ENCODE measurements at regions not wholly inside any gene's neighbourhood (a gene's known extent, or its start where the extent isn't known, plus 50 kb on each side); places are given as distances from the start of the nearest gene placed in this dataset.
A peak's percentile ranks its signal among the peaks of the same experiment; 100 is the strongest.

DNA sequence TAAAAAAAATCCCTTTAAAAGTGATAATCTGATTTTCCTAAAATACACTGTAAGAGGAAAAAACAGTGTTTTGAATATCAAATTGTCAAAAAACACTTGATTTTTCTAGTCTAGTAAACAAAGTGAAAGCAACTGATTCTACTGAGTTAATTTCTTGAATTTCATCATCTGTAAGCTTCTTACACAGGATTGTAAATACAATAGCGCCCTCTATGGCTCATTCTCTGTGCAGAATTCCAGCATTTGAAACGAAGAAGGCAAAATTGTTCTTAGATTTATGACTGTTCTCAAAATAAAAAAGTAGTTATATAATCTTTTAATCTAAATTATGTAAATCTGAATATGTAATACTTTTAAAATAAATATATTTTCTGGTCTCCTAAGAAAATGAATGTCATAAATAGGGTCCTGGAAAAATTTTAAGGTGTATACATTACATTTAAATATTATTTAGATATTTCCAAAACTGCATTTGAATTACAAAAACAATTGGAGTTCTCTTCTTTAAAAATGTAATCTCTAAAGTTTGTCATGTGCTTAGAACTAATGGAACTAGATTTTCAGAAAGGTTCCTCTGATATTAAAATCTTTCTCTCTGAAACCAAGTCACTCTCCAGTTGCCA, 176.9 kb upstream of the MC4R start (continued):
- TF ChIP-seq, protein P1, sequence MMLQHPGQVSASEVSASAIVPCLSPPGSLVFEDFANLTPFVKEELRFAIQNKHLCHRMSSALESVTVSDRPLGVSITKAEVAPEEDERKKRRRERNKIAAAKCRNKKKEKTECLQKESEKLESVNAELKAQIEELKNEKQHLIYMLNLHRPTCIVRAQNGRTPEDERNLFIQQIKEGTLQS (IDR thresholded peaks at IDR 0.05), result peak; percentile 76
- TF ChIP-seq, protein P1 (CRISPR knock-in tag; conservative IDR thresholded peaks at IDR 0.05), result no peak
- TF ChIP-seq, protein P2, sequence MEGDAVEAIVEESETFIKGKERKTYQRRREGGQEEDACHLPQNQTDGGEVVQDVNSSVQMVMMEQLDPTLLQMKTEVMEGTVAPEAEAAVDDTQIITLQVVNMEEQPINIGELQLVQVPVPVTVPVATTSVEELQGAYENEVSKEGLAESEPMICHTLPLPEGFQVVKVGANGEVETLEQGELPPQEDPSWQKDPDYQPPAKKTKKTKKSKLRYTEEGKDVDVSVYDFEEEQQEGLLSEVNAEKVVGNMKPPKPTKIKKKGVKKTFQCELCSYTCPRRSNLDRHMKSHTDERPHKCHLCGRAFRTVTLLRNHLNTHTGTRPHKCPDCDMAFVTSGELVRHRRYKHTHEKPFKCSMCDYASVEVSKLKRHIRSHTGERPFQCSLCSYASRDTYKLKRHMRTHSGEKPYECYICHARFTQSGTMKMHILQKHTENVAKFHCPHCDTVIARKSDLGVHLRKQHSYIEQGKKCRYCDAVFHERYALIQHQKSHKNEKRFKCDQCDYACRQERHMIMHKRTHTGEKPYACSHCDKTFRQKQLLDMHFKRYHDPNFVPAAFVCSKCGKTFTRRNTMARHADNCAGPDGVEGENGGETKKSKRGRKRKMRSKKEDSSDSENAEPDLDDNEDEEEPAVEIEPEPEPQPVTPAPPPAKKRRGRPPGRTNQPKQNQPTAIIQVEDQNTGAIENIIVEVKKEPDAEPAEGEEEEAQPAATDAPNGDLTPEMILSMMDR (IDR thresholded peaks at IDR 0.05 in 2 of 3, conservative IDR thresholded peaks at IDR 0.05 in 1 of 3; ENCODE audit: insufficient read depth in 2 of 3, low read depth in 1 of 3, low read length in 3 of 3), result peak in 2 of 3 experiments; percentile 27 to 61; a peak in 3 of 6 replicates
- TF ChIP-seq ZFP30 (CRISPR knock-in tag; IDR thresholded peaks at IDR 0.05; ENCODE audit: borderline replicate concordance), result no peak
- peak; percentile 67 for TF ChIP-seq CEBPB (tag; IDR thresholded peaks at IDR 0.05)
- TF ChIP-seq, protein P3, sequence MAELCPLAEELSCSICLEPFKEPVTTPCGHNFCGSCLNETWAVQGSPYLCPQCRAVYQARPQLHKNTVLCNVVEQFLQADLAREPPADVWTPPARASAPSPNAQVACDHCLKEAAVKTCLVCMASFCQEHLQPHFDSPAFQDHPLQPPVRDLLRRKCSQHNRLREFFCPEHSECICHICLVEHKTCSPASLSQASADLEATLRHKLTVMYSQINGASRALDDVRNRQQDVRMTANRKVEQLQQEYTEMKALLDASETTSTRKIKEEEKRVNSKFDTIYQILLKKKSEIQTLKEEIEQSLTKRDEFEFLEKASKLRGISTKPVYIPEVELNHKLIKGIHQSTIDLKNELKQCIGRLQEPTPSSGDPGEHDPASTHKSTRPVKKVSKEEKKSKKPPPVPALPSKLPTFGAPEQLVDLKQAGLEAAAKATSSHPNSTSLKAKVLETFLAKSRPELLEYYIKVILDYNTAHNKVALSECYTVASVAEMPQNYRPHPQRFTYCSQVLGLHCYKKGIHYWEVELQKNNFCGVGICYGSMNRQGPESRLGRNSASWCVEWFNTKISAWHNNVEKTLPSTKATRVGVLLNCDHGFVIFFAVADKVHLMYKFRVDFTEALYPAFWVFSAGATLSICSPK (IDR thresholded peaks at IDR 0.05; ENCODE audit: borderline replicate concordance), result no peak
- TF ChIP-seq, protein P4, sequence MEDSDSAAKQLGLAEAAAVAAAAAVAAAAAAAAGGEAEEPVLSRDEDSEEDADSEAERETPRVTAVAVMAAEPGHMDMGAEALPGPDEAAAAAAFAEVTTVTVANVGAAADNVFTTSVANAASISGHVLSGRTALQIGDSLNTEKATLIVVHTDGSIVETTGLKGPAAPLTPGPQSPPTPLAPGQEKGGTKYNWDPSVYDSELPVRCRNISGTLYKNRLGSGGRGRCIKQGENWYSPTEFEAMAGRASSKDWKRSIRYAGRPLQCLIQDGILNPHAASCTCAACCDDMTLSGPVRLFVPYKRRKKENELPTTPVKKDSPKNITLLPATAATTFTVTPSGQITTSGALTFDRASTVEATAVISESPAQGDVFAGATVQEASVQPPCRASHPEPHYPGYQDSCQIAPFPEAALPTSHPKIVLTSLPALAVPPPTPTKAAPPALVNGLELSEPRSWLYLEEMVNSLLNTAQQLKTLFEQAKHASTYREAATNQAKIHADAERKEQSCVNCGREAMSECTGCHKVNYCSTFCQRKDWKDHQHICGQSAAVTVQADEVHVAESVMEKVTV (CRISPR knock-in tag; IDR thresholded peaks at IDR 0.05), result peak; percentile 53; the same call in 1 of the 2 replicates
- TF ChIP-seq, protein P5, sequence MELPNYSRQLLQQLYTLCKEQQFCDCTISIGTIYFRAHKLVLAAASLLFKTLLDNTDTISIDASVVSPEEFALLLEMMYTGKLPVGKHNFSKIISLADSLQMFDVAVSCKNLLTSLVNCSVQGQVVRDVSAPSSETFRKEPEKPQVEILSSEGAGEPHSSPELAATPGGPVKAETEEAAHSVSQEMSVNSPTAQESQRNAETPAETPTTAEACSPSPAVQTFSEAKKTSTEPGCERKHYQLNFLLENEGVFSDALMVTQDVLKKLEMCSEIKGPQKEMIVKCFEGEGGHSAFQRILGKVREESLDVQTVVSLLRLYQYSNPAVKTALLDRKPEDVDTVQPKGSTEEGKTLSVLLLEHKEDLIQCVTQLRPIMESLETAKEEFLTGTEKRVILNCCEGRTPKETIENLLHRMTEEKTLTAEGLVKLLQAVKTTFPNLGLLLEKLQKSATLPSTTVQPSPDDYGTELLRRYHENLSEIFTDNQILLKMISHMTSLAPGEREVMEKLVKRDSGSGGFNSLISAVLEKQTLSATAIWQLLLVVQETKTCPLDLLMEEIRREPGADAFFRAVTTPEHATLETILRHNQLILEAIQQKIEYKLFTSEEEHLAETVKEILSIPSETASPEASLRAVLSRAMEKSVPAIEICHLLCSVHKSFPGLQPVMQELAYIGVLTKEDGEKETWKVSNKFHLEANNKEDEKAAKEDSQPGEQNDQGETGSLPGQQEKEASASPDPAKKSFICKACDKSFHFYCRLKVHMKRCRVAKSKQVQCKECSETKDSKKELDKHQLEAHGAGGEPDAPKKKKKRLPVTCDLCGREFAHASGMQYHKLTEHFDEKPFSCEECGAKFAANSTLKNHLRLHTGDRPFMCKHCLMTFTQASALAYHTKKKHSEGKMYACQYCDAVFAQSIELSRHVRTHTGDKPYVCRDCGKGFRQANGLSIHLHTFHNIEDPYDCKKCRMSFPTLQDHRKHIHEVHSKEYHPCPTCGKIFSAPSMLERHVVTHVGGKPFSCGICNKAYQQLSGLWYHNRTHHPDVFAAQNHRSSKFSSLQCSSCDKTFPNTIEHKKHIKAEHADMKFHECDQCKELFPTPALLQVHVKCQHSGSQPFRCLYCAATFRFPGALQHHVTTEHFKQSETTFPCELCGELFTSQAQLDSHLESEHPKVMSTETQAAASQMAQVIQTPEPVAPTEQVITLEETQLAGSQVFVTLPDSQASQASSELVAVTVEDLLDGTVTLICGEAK (IDR thresholded peaks at IDR 0.05), result no peak
- TF ChIP-seq, protein P5 (CRISPR knock-in tag; IDR thresholded peaks at IDR 0.05), result no peak
- TF ChIP-seq, protein P6, sequence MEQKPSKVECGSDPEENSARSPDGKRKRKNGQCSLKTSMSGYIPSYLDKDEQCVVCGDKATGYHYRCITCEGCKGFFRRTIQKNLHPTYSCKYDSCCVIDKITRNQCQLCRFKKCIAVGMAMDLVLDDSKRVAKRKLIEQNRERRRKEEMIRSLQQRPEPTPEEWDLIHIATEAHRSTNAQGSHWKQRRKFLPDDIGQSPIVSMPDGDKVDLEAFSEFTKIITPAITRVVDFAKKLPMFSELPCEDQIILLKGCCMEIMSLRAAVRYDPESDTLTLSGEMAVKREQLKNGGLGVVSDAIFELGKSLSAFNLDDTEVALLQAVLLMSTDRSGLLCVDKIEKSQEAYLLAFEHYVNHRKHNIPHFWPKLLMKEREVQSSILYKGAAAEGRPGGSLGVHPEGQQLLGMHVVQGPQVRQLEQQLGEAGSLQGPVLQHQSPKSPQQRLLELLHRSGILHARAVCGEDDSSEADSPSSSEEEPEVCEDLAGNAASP (IDR thresholded peaks at IDR 0.05), result no peak
